K562 (cell line): ENCODE measurements at regions not wholly inside any gene's neighbourhood (a gene's known extent, or its start where the extent isn't known, plus 50 kb on each side); places are given as distances from the start of the nearest gene placed in this dataset.

ENCODE experiments used
- BMI1 ChIP-seq: fragments of 150-350 bp; IDR thresholded peaks from 2 replicates; pipeline ENCODE4 v1.6.1; 2014; ENCODE audit warnings: low read length
- BRF1 ChIP-seq: IDR thresholded peaks from 3 replicates; pipeline ENCODE4 v1.6.1; 2011; ENCODE audit warnings: borderline replicate concordance, mild to moderate bottlenecking; ENCODE audit not compliant: insufficient read length; ENCODE audit errors: extremely low read depth
- FOXA3 ChIP-seq, 2 experiments: fragments of 450-650 bp in 1 of 2; sonication (generic) in 1 of 2; formaldehyde crosslinking; IDR thresholded peaks in 1 of 2; conservative IDR thresholded peaks in 1 of 2; 2 replicates each; pipeline versions ENCODE4 v1.4.0 to v1.8.0; 2020 to 2022; ENCODE audit warnings: mild to moderate bottlenecking in 2 of 2, missing genetic modification reagents in 1 of 2
- HIVEP1 ChIP-seq: fragments of 250-450 bp; sonication (Bioruptor Pico); IDR thresholded peaks from 2 replicates; pipeline ENCODE4 v1.4.0; 2020; ENCODE audit warnings: mild to moderate bottlenecking
- RAD21 ChIP-seq, 2 experiments: fragments of 250-450 bp in 1 of 2; fragments of 450-650 bp in 1 of 2; sonication (Bioruptor Pico) in 1 of 2; formaldehyde crosslinking in 1 of 2; IDR thresholded peaks in 1 of 2; conservative IDR thresholded peaks in 1 of 2; 2 replicates each; pipeline versions ENCODE4 v1.4.0 to v1.8.0; 2020 to 2022; ENCODE audit warnings: mild to moderate bottlenecking in 2 of 2, moderate library complexity in 1 of 2
- RFX5 ChIP-seq: IDR thresholded peaks from 2 replicates; pipeline ENCODE4 v1.6.1; 2011; ENCODE audit warnings: low read depth, mild to moderate bottlenecking, improper control_type of control experiment, low read length
- TF ChIP-seq, protein P1 (sequence below), 2 experiments: fragments of 450-650 bp; formaldehyde crosslinking in 1 of 2; IDR thresholded peaks; 2 replicates each; pipeline versions ENCODE4 v1.4.0 to v1.6.1; 2014 to 2020; ENCODE audit warnings: mild to moderate bottlenecking in 2 of 2, borderline replicate concordance in 1 of 2, low read depth in 1 of 2

- no peak for TF ChIP-seq BRF1
- no peak for TF ChIP-seq BMI1
- no peak for TF ChIP-seq HIVEP1 (CRISPR knock-in tag)
- TF ChIP-seq RFX5 = no peak
- TF ChIP-seq, protein P1, sequence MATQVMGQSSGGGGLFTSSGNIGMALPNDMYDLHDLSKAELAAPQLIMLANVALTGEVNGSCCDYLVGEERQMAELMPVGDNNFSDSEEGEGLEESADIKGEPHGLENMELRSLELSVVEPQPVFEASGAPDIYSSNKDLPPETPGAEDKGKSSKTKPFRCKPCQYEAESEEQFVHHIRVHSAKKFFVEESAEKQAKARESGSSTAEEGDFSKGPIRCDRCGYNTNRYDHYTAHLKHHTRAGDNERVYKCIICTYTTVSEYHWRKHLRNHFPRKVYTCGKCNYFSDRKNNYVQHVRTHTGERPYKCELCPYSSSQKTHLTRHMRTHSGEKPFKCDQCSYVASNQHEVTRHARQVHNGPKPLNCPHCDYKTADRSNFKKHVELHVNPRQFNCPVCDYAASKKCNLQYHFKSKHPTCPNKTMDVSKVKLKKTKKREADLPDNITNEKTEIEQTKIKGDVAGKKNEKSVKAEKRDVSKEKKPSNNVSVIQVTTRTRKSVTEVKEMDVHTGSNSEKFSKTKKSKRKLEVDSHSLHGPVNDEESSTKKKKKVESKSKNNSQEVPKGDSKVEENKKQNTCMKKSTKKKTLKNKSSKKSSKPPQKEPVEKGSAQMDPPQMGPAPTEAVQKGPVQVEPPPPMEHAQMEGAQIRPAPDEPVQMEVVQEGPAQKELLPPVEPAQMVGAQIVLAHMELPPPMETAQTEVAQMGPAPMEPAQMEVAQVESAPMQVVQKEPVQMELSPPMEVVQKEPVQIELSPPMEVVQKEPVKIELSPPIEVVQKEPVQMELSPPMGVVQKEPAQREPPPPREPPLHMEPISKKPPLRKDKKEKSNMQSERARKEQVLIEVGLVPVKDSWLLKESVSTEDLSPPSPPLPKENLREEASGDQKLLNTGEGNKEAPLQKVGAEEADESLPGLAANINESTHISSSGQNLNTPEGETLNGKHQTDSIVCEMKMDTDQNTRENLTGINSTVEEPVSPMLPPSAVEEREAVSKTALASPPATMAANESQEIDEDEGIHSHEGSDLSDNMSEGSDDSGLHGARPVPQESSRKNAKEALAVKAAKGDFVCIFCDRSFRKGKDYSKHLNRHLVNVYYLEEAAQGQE (IDR thresholded peaks at IDR 0.05; ENCODE audit: borderline replicate concordance) = no peak
- TF ChIP-seq, protein P1 (CRISPR knock-in tag; IDR thresholded peaks at IDR 0.05; ENCODE audit: low read depth) = no peak
- TF ChIP-seq RAD21 (CRISPR knock-in tag; conservative IDR thresholded peaks at IDR 0.05 in 1 of 2, IDR thresholded peaks at IDR 0.05 in 1 of 2) = no peak
- no peak for TF ChIP-seq FOXA3 (CRISPR knock-in tag; conservative IDR thresholded peaks at IDR 0.05 in 1 of 2, IDR thresholded peaks at IDR 0.05 in 1 of 2)
These were observed 112.2 kb upstream of the RAB18 start for GRCh38 chr10:27391916-27392315.
